Omental fat pad (tissue), 3 donors: ENCODE measurements at regions not wholly inside any gene's neighbourhood (a gene's known extent, or its start where the extent isn't known, plus 50 kb on each side); places are given as distances from the start of the nearest gene placed in this dataset.

ENCODE experiments used
- ATAC-seq: fragments of 150-250 bp; one replicate; pipeline ENCODE4 v1.9.1; 2016; ENCODE audit warnings: mild to moderate bottlenecking, moderate library complexity; ENCODE audit not compliant: low FRiP score
- DNase-seq: peaks from one replicate; pipeline ENCODE4 v3.0.0-alpha.2; 2019; ENCODE audit warnings: low spot score
- CTCF ChIP-seq, 3 donors: fragments of 450-650 bp; IDR thresholded peaks; one replicate each; pipeline ENCODE4 v1.5.1; 2016 to 2017; ENCODE audit warnings: antibody characterized with exemption in 3 of 3, mild to moderate bottlenecking in 3 of 3, moderate library complexity in 2 of 3

- DNase-seq (no peak), ATAC-seq (no peak)
- no peak for TF ChIP-seq CTCF (IDR thresholded peaks at IDR 0.05)
These were observed 135.4 kb upstream of the SGCD start for GRCh38 chr5:156191547-156191946.

- no peak for DNase-seq
- ATAC-seq, result no peak
- no peak for TF ChIP-seq CTCF (IDR thresholded peaks at IDR 0.05)
These were observed 129.8 kb upstream of the SGCD start for GRCh38 chr5:156197042-156197635.

DNA sequence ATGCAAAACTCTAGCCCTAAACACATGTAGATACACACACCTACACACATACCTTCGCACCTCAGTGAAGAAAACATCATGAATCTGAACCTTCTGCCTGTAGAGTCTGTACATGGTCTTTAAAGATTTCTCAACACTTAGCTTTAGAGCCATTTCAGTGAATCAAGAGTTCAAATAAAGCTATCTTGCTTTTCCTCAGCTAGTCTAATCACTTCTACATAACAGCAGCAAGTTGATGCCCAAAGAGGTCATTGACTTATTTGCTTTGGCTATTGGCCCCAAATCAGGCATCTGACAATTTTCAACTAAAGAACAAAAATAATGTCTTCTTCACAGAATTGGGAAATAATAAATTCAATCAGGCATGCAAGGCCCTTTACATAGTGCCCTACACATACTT is 127.9 kb upstream of the SGCD start:
- ATAC-seq, result no peak
- TF ChIP-seq CTCF (IDR thresholded peaks at IDR 0.05), result no peak

DNA sequence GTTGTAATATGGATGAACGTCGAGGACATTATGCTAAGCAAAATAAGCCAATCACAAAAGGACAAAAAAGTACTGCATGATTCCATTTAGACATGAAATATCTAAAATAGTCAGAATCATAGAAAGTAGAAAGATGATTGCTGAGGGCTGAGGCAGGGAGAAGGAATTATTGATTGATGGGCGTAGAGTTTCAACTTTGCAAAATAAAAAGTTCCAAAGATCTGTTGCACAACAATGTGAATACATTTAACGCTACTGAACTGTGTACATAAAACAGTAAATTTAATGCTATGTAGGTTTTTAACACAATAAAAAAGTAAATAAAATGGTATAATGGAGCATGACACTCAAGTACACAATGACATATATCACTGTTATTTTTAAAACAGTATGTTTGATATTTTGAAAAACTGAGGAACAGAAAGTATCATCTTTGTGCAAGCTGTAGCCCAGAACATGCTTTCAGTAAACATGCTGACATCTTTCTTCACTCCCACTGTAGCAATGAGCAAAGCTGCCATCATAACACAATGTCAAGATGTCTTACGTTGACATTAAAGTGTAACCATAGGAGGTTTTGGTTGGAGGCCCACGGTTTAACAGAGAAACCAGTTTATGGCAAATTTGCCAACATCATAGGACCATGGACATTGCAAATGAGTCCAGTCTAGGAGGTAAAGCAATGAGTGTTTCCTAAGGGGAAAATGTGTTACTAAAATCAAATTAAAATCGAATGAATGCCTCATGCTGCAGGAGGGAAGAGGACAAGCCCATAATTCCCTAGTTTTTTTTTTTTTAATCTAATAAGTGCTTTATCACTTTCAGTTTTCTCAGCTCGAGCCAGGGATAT is 125.8 kb upstream of the SGCD start:
- ATAC-seq (peak; percentile 18), DNase-seq (no peak)
- TF ChIP-seq CTCF (IDR thresholded peaks at IDR 0.05), result no peak

More for the DNA sequence above, 127.9 kb upstream of the SGCD start:
- DNase-seq, result no peak

- no peak for TF ChIP-seq CTCF (IDR thresholded peaks at IDR 0.05)
- ATAC-seq (peak; percentile 90), DNase-seq (no peak)
These were observed 125.1 kb upstream of the SGCD start for GRCh38 chr5:156201788-156202403.

DNA sequence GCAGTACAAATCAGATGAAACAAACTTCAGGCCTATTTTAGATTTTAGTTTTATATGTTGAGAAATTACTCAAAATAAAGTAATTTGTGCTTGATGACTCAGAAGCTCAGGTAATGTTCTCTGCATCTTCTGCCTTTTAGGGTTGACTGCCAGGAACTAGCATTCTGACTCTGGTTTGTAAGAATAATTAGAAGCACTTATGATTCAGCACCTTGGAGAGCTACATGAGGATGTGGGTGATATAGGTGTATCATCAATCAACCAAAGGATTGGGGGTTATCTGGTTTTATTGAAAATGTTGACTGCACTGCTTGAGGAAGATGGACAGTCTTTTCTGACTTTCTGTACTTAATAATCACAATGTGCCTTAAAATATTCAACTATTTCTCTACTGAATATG is 118.7 kb upstream of the SGCD start:
- no peak for TF ChIP-seq CTCF (IDR thresholded peaks at IDR 0.05)
- DNase-seq (no peak), ATAC-seq (no peak)
